COR-L47 (cell line): ENCODE measurements at regions not wholly inside any gene's neighbourhood (a gene's known extent, or its start where the extent isn't known, plus 50 kb on each side); places are given as distances from the start of the nearest gene placed in this dataset.
"Not testable (repeated sequence)": the region's sequence is repeated elsewhere in the genome, so short reads cannot be mapped to it uniquely, and the experiment has no call there.

Source experiments
- DNase-seq: peaks from one replicate; lab custom pipeline; 2025; lab: John Stamatoyannopoulos, UW

- DNase-seq, result no peak
These were observed 564.7 kb upstream of the ACTRT1 start for GRCh38 chrX:128616933-128617332.

- not testable (repeated sequence) for DNase-seq
These were observed 554.6 kb upstream of the ACTRT1 start for GRCh38 chrX:128606817-128607216.

GRCh38 chrX:128606357-128606756 lies 554.2 kb upstream of the ACTRT1 start:
- not testable (repeated sequence) for DNase-seq

- no peak for DNase-seq
These were observed 549.5 kb upstream of the ACTRT1 start for GRCh38 chrX:128601706-128602105.

GRCh38 chrX:128599632-128600031 lies 547.4 kb upstream of the ACTRT1 start:
- no peak for DNase-seq

- DNase-seq, result no peak
These were observed 529.8 kb upstream of the ACTRT1 start for GRCh38 chrX:128582036-128582435.

GRCh38 chrX:128581615-128582014 lies 529.4 kb upstream of the ACTRT1 start:
- DNase-seq, result no peak

GRCh38 chrX:128543114-128543513 lies 490.9 kb upstream of the ACTRT1 start:
- no peak for DNase-seq

GRCh38 chrX:128518508-128518907 lies 466.3 kb upstream of the ACTRT1 start:
- peak; percentile 16 for DNase-seq

- no peak for DNase-seq
These were observed 465.5 kb upstream of the ACTRT1 start for GRCh38 chrX:128517691-128518090.

- DNase-seq, result no peak
These were observed 452.3 kb upstream of the ACTRT1 start for GRCh38 chrX:128504496-128504895.

- no peak for DNase-seq
These were observed 411.9 kb upstream of the ACTRT1 start for GRCh38 chrX:128464116-128464515.

- no peak for DNase-seq
These were observed 408.6 kb upstream of the ACTRT1 start for GRCh38 chrX:128460835-128461234.

GRCh38 chrX:128458888-128459287 lies 406.7 kb upstream of the ACTRT1 start:
- DNase-seq, result no peak

GRCh38 chrX:128457674-128458073 lies 405.5 kb upstream of the ACTRT1 start:
- no peak for DNase-seq

- DNase-seq, result no peak
These were observed 387.0 kb upstream of the ACTRT1 start for GRCh38 chrX:128439159-128439558.

- no peak for DNase-seq
These were observed 385.9 kb upstream of the ACTRT1 start for GRCh38 chrX:128438082-128438481.

GRCh38 chrX:128436397-128437103 lies 384.3 kb upstream of the ACTRT1 start:
- no peak for DNase-seq

GRCh38 chrX:128425546-128425945 lies 373.3 kb upstream of the ACTRT1 start:
- no peak for DNase-seq

- DNase-seq, result no peak
These were observed 356.6 kb upstream of the ACTRT1 start for GRCh38 chrX:128408842-128409241.

- no peak for DNase-seq
These were observed 344.4 kb upstream of the ACTRT1 start for GRCh38 chrX:128396601-128397000.

- not testable (repeated sequence) for DNase-seq
These were observed 331.6 kb upstream of the ACTRT1 start for GRCh38 chrX:128383846-128384245.

GRCh38 chrX:128365492-128365891 lies 313.3 kb upstream of the ACTRT1 start:
- DNase-seq, result no peak

GRCh38 chrX:128335671-128336070 lies 283.5 kb upstream of the ACTRT1 start:
- DNase-seq, result no peak
